Heart left ventricle (tissue), 16 donors: ENCODE measurements at regions not wholly inside any gene's neighbourhood (a gene's known extent, or its start where the extent isn't known, plus 50 kb on each side); places are given as distances from the start of the nearest gene placed in this dataset.

ENCODE experiments used
- ATAC-seq, 4 donors: fragments of 200-7000 bp; cut with Tn5 transposase; one replicate each; pipeline ENCODE4 v1.9.1; 2020 to 2022; ENCODE audit warnings: moderate library complexity in 4 of 4, mild to moderate bottlenecking in 3 of 4, moderate number of reproducible peaks in 1 of 4
- DNase-seq, 5 donors: peaks; one replicate each; pipeline ENCODE4 v3.0.0-alpha.2; 2020
- H3K27ac ChIP-seq, 12 donors: fragments of 200-600 bp; sonication (generic) in 4 of 12; one replicate each; pipeline versions ENCODE4 v1.5.0 to v1.8.0; 2016 to 2022; ENCODE audit warnings: mild to moderate bottlenecking in 2 of 12
- H3K27me3 ChIP-seq, 9 donors: fragments of 200-600 bp; sonication (generic) in 2 of 9; one replicate each; pipeline versions ENCODE4 v1.5.1 to v1.8.0; 2016 to 2022; ENCODE audit warnings: mild to moderate bottlenecking in 3 of 9
- H3K36me3 ChIP-seq, 9 donors: fragments of 200-600 bp; sonication (generic) in 2 of 9; one replicate each; pipeline versions ENCODE4 v1.5.0 to v1.8.0; 2018 to 2022; ENCODE audit warnings: mild to moderate bottlenecking in 2 of 9
- H3K4me1 ChIP-seq, 12 donors: fragments of 200-600 bp; sonication (generic) in 4 of 12; one replicate each; pipeline versions ENCODE4 v1.5.0 to v1.8.0; 2016 to 2022; ENCODE audit warnings: mild to moderate bottlenecking in 3 of 12
- H3K4me3 ChIP-seq, 12 donors: fragments of 200-600 bp; sonication (generic) in 4 of 12; one replicate each; pipeline versions ENCODE4 v1.5.0 to v1.8.0; 2017 to 2022; ENCODE audit warnings: mild to moderate bottlenecking in 9 of 12, moderate library complexity in 4 of 12
- H3K9me3 ChIP-seq, 12 donors: fragments of 200-600 bp; sonication (generic) in 4 of 12; one replicate each; pipeline versions ENCODE4 v1.5.0 to v1.8.0; 2016 to 2022; ENCODE audit warnings: mild to moderate bottlenecking in 1 of 12
- POLR2A ChIP-seq, 2 donors: fragments of 450-650 bp; IDR thresholded peaks; one replicate each; pipeline ENCODE4 v1.6.1; 2017; ENCODE audit warnings: antibody characterized with exemption in 2 of 2, mild to moderate bottlenecking in 2 of 2, moderate library complexity in 2 of 2
- WGBS, 4 donors: extraction: QIAGEN DNeasy Blood & Tissue Kit in 2 of 4; methylation state at CpG; one replicate each; pipeline versions ENCODE4 v1.1.5 to v1.1.7; 2013 to 2018; 5-methylcytosine and 5-hydroxymethylcytosine counted together
- intact Hi-C, 10 donors: fragments of 100-400 bp; cut with DNase I; formaldehyde crosslinking; loops; one replicate each; pipeline versions ENCODE4 v1.11.1 to v1.14.2; 2022
- TF ChIP-seq, protein P1 (sequence below), 12 donors: fragments of 200-600 bp; sonication (generic) in 4 of 12; IDR thresholded peaks; one replicate each; pipeline versions ENCODE4 v1.5.0 to v1.8.0; 2018 to 2022; ENCODE audit warnings: antibody characterized with exemption in 12 of 12, mild to moderate bottlenecking in 5 of 12
- donor health status: ischemic (EF 13 %, LVEDD 7.1; RV severe dilation, severe dysfunction).
- donor health status: healthy with polysubstance abuse.
- donor health status: DM: no; HTN: yes; CAD: no.
- donor health status: DM: no; HTN: no; CAD: no.
- donor health status: ischemic (EF 25% LVEDD 6.9; RV normal size, moderate dysfunction).
- donor health status: ischemic (EF 25% LVEDD 5.7; RV mildly dilated, moderate dysfunction).
- donor health status: healthy.
- donor health status: DM: yes; HTN: yes; CAD: no.
- donor health status: ischemic (EF 35%, LVEDD 5.7; RV mildly dilated, moderate dysfunction).
- donor health status: nonischemic (EF 11% LVEDD 7.7; RV severe dilation, severe dysfunction).
- donor health status: DM: yes; HTN: yes; CAD: no.
- donor health status: PGD.
- donor health status: ischemic (EF 29% LVEDD 5.4; RV normal size, mild dysfunction).
- donor health status: nonischemic (EF 23%, LVEDD 6.1; RV moderate dilation, normal function).

DNA sequence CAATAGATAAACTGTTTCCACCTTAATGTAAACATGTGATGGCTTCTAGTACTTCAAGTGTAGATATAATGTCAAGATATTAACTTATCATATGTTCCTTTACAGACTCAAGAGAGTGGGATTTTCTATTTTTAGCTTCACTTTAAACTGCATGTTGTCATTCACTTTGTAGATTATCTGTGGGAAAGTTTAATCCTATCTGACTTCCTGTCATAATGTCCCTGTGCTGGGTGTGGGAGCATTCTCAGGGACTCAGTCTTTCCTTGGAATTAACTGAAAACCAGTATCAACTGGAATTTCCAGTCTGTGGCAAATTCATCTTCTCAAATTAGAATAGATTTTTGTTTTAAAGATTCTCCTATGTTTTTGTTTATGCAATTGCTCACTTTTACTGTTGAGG is 226.1 kb upstream of the FERMT1 start:
- no peak overlapping the region for H3K27ac ChIP-seq
- H3K4me3 ChIP-seq = no peak overlapping the region
- intact Hi-C loops = no loop called here
- H3K27me3 ChIP-seq = no peaks in the 10 kb centered on the region
- TF ChIP-seq POLR2A (IDR thresholded peaks at IDR 0.05) = no peak
- TF ChIP-seq, protein P1, sequence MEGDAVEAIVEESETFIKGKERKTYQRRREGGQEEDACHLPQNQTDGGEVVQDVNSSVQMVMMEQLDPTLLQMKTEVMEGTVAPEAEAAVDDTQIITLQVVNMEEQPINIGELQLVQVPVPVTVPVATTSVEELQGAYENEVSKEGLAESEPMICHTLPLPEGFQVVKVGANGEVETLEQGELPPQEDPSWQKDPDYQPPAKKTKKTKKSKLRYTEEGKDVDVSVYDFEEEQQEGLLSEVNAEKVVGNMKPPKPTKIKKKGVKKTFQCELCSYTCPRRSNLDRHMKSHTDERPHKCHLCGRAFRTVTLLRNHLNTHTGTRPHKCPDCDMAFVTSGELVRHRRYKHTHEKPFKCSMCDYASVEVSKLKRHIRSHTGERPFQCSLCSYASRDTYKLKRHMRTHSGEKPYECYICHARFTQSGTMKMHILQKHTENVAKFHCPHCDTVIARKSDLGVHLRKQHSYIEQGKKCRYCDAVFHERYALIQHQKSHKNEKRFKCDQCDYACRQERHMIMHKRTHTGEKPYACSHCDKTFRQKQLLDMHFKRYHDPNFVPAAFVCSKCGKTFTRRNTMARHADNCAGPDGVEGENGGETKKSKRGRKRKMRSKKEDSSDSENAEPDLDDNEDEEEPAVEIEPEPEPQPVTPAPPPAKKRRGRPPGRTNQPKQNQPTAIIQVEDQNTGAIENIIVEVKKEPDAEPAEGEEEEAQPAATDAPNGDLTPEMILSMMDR (IDR thresholded peaks at IDR 0.05) = no peak
- DNase-seq (no peak), ATAC-seq (no peak)
- no peaks in the 10 kb centered on the region for H3K9me3 ChIP-seq
- H3K4me1 ChIP-seq = peaks cover 0 to 4% (median 0%) of the 10 kb centered on the region in 12 donors
- no peaks in the 10 kb centered on the region for H3K36me3 ChIP-seq

DNA sequence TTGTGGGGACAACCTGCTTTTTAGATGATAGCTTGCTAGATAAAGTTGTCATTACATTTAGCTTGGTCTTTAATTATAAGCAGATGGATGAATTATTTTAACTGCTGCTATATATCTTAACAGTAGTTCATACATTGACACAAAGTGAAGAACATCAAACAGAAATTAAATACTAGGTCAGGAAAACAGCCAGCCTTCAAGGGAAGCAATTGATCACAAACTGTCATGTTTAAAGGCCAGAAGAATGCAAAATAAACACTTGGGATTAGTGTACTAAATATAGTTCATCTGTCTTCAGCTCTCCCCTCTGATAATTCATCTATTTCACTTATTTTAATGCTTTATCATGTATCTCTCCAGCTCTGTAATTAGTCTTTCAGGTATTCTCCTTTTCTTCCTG is 225.1 kb upstream of the FERMT1 start:
- no peak for DNase-seq
- intact Hi-C loops = no loop called here
- H3K27ac ChIP-seq = no peak overlapping the region
- H3K4me3 ChIP-seq = no peak overlapping the region
- no peaks in the 10 kb centered on the region for H3K9me3 ChIP-seq
- TF ChIP-seq, protein P1 (IDR thresholded peaks at IDR 0.05) = no peak
- TF ChIP-seq POLR2A (IDR thresholded peaks at IDR 0.05) = no peak
- H3K4me1 ChIP-seq = peaks cover 0 to 4% (median 0%) of the 10 kb centered on the region in 12 donors
- H3K27me3 ChIP-seq = no peaks in the 10 kb centered on the region
- H3K36me3 ChIP-seq = no peaks in the 10 kb centered on the region
- no peak for ATAC-seq

DNA sequence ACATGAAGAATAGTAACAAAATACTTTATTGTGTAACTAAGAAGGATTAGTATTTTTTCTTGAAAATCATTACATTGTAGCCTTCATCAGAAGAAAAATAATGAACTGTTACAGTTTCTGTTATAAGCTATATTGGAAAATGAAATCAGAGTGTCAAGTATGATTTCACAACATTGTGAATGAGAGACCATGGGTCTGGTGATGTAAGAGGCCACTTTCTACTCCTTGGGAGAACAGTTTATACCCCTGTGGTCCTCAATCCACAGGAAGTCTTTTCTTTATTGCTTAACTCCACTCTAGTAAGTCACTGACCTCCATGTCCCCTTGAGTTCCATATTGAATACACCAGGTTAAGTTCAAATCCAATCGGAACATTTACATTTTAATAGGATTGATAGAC is 218.7 kb upstream of the FERMT1 start:
- no peaks in the 10 kb centered on the region for H3K27me3 ChIP-seq
- WGBS, 4 donors = 93 to 100% (median 96%) methylated on average over 1 of the region's 1 CpG
- DNase-seq (no peak), ATAC-seq (no peak)
- no peaks in the 10 kb centered on the region for H3K36me3 ChIP-seq
- TF ChIP-seq, protein P1 (IDR thresholded peaks at IDR 0.05) = no peak
- no peak for TF ChIP-seq POLR2A (IDR thresholded peaks at IDR 0.05)
- H3K4me3 ChIP-seq = no peak overlapping the region
- no peaks in the 10 kb centered on the region for H3K4me1 ChIP-seq
- H3K9me3 ChIP-seq = no peaks in the 10 kb centered on the region
- intact Hi-C loops = no loop called here
- no peak overlapping the region for H3K27ac ChIP-seq

DNA sequence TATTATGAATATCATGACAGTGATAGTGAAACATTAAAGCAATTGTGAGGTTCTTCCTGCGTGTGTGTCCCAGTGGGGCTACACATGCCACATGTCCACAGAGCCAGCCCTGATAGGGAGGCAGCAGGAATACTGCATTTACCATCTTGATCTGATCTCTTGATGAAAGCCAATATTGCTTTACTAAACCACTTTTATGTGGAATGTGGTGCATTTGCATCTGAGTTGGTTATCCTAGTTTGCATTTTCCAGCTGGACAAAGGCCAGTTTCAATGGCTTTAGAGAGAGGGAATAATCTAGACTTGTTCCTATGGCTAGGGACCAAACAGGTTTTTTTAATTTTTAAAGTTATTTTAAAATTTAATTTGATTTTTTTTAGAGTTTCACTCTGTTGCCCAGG is 216.3 kb upstream of the FERMT1 start:
- intact Hi-C loops = no loop called here
- H3K9me3 ChIP-seq = no peaks in the 10 kb centered on the region
- H3K36me3 ChIP-seq = no peaks in the 10 kb centered on the region
- no peak overlapping the region for H3K27ac ChIP-seq
- no peak overlapping the region for H3K4me3 ChIP-seq
- DNase-seq = no peak
- 78 to 93% (median 88%) methylated on average over 1 of the region's 1 CpG for WGBS, 4 donors
- TF ChIP-seq POLR2A (IDR thresholded peaks at IDR 0.05) = no peak
- TF ChIP-seq, protein P1 (IDR thresholded peaks at IDR 0.05) = no peak
- ATAC-seq = no peak
- H3K27me3 ChIP-seq = no peaks in the 10 kb centered on the region
- H3K4me1 ChIP-seq = no peaks in the 10 kb centered on the region
